ENCODE measurements at regions not wholly inside any gene's neighbourhood (a gene's known extent, or its start where the extent isn't known, plus 50 kb on each side); places are given as distances from the start of the nearest gene placed in this dataset.

GRCh38 chr5:28517691-28518090, 1479.3 kb upstream of the CDH9 start:
- intact Hi-C loops (cut with micrococcal nuclease; ENCODE audit: unreplicated experiment) = no loop called here
- no peak overlapping the region for H2AFZ ChIP-seq (ENCODE audit: low read length)
- CTCF ChIA-PET (ENCODE audit: unreplicated experiment) = no interaction called here

GRCh38 chr5:28516722-28517121, 1478.3 kb upstream of the CDH9 start:
- no peaks in the 10 kb centered on the region for H4K20me1 ChIP-seq (ENCODE audit: insufficient read depth, low read length)
- H3K4me2 ChIP-seq (ENCODE audit: low read length) = no peak overlapping the region
- no peaks in the 10 kb centered on the region for H3K4me1 ChIP-seq (ENCODE audit: insufficient read depth, low read length, poor library complexity, severe bottlenecking)
- CTCF ChIA-PET (ENCODE audit: unreplicated experiment) = no interaction called here
- H3K9me2 ChIP-seq (ENCODE audit: insufficient read depth, low read length) = no peaks in the 10 kb centered on the region
- H3K27ac ChIP-seq (ENCODE audit: low read depth, low read length, poor library complexity, severe bottlenecking) = no peak overlapping the region
- no peaks in the 10 kb centered on the region for H3K79me2 ChIP-seq (ENCODE audit: insufficient read depth, low read depth, low read length)
- H3K36me3 ChIP-seq (ENCODE audit: insufficient read depth, low read length) = no peaks in the 10 kb centered on the region
- no peak overlapping the region for H2AFZ ChIP-seq (ENCODE audit: low read length)
- POLR2A ChIA-PET = interaction anchor here (0.6 to 0.7 kb wide), 2 partner anchors 15 to 22 kb away, joined by 3 read pairs; no protein-coding TSS in a partner anchor
- H3K4me3 ChIP-seq (ENCODE audit: low read depth, low read length, poor library complexity, severe bottlenecking) = no peak overlapping the region
- DNase-seq (ENCODE audit: low spot score) = no peak
- BruUV-seq (replicated peaks) = no TSS peak
- TF ChIP-seq CTCF (conservative IDR thresholded peaks at IDR 0.05; ENCODE audit: low read length) = no peak
- no peak for TF ChIP-seq EZH2phosphoT487 (IDR thresholded peaks at IDR 0.05; ENCODE audit: borderline replicate concordance, low read depth, low read length)
- no peaks in the 10 kb centered on the region; the same call in 1 of the 2 replicates for H3K9me3 ChIP-seq (ENCODE audit: low read length)
- intact Hi-C loops (cut with micrococcal nuclease; ENCODE audit: unreplicated experiment) = no loop called here

More at GRCh38 chr5:28517691-28518090, 1479.3 kb upstream of the CDH9 start:
- no peaks in the 10 kb centered on the region for H3K36me3 ChIP-seq (ENCODE audit: insufficient read depth, low read length)
- POLR2A ChIA-PET = no interaction called here
- no peaks in the 10 kb centered on the region for H3K9me2 ChIP-seq (ENCODE audit: insufficient read depth, low read length)
- TF ChIP-seq EZH2phosphoT487 (IDR thresholded peaks at IDR 0.05; ENCODE audit: borderline replicate concordance, low read depth, low read length) = no peak
- no peak for TF ChIP-seq CTCF (conservative IDR thresholded peaks at IDR 0.05; ENCODE audit: low read length)
- no peaks in the 10 kb centered on the region for H3K4me1 ChIP-seq (ENCODE audit: insufficient read depth, low read length, poor library complexity, severe bottlenecking)
- H3K4me2 ChIP-seq (ENCODE audit: low read length) = no peak overlapping the region
- DNase-seq (ENCODE audit: low spot score) = no peak
- no peaks in the 10 kb centered on the region; the same call in 1 of the 2 replicates for H3K9me3 ChIP-seq (ENCODE audit: low read length)
- BruUV-seq (replicated peaks) = no TSS peak
- H3K79me2 ChIP-seq (ENCODE audit: insufficient read depth, low read depth, low read length) = no peaks in the 10 kb centered on the region
- no peaks in the 10 kb centered on the region for H4K20me1 ChIP-seq (ENCODE audit: insufficient read depth, low read length)
- H3K27ac ChIP-seq (ENCODE audit: low read depth, low read length, poor library complexity, severe bottlenecking) = no peak overlapping the region
- no peak overlapping the region for H3K4me3 ChIP-seq (ENCODE audit: low read depth, low read length, poor library complexity, severe bottlenecking)

- H3K79me2 ChIP-seq (ENCODE audit: insufficient read depth, low read depth, low read length) = no peaks in the 10 kb centered on the region
- H4K20me1 ChIP-seq (ENCODE audit: insufficient read depth, low read length) = no peaks in the 10 kb centered on the region
- TF ChIP-seq EZH2phosphoT487 (IDR thresholded peaks at IDR 0.05; ENCODE audit: borderline replicate concordance, low read depth, low read length) (no peak), CTCF (conservative IDR thresholded peaks at IDR 0.05; ENCODE audit: low read length) (no peak)
- H3K9me2 ChIP-seq (ENCODE audit: insufficient read depth, low read length) = no peaks in the 10 kb centered on the region
- no peaks in the 10 kb centered on the region for H3K9me3 ChIP-seq (ENCODE audit: low read length)
- POLR2A ChIA-PET = interaction anchor here (0.6 to 0.7 kb wide), 2 partner anchors 16 to 1613 kb away, joined by 3 read pairs; no protein-coding TSS in a partner anchor
- H3K27ac ChIP-seq (ENCODE audit: low read depth, low read length, poor library complexity, severe bottlenecking) = no peak overlapping the region
- H2AFZ ChIP-seq (ENCODE audit: low read length) = no peak overlapping the region
- CTCF ChIA-PET (ENCODE audit: unreplicated experiment) = no interaction called here
- no TSS peak for BruUV-seq (replicated peaks)
- no peak overlapping the region for H3K4me2 ChIP-seq (ENCODE audit: low read length)
- no peaks in the 10 kb centered on the region for H3K4me1 ChIP-seq (ENCODE audit: insufficient read depth, low read length, poor library complexity, severe bottlenecking)
- no peak for DNase-seq (ENCODE audit: low spot score)
- intact Hi-C loops (cut with micrococcal nuclease; ENCODE audit: unreplicated experiment) = no loop called here
- H3K36me3 ChIP-seq (ENCODE audit: insufficient read depth, low read length) = no peaks in the 10 kb centered on the region
- no peak overlapping the region for H3K4me3 ChIP-seq (ENCODE audit: low read depth, low read length, poor library complexity, severe bottlenecking)
Observed at GRCh38 chr5:28512648-28513047, 1474.3 kb upstream of the CDH9 start.

All from OCI-LY7 (cell line).